ENCODE measurements at regions not wholly inside any gene's neighbourhood (a gene's known extent, or its start where the extent isn't known, plus 50 kb on each side); places are given as distances from the start of the nearest gene placed in this dataset.

DNA sequence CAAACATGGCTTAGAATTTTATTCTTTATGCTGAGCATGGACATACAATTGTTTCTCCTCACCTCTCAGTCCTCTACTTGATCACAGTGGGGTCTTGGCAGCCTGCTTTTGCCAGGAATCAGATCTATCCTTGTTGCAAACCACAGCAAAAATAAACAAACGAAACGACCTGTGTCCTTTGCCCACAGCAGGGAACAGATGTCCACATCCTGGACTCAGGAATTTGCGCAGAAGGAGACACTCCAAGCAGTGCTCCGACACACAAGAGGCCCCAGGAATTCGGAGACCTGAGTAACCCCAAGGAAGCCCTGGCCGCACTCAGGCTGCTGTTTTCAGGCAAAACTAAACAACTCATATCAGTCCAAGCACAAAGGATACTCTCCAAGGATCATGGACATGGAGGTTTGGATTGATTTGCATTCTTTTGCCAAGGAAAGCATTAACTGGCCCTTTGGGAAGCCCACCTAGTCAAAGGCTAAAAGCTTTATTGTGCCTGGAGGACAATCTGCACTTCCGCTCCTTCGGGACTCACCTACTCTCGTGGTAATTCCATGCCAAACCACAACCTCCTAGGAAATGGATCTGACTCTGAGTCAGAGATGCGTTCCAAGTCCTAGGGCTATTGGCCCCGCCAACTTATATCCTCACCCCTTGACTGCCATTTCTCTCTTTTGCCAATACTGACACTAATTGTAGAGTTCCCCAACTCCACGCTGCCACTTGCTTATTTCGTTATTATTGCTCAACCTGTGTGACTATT lies 271.1 kb upstream of the CDH11 start:
- no peaks in the 10 kb centered on the region for H3K36me3 ChIP-seq
- DNase-seq (ENCODE audit: low spot score in 2 of 2): no peak
- intact Hi-C loops (cut with DNase I; ENCODE audit: low total_unique reads): no loop called here
- no peak overlapping the region for H3K27ac ChIP-seq
- H3K4me3 ChIP-seq: no peak overlapping the region
- H3K9me3 ChIP-seq: peaks cover 0 to 4% of the 10 kb centered on the region in 2 donors
- TF ChIP-seq POLR2A (IDR thresholded peaks at IDR 0.05) (no peak), POLR2AphosphoS5 (IDR thresholded peaks at IDR 0.05) (no peak)
- TF ChIP-seq, protein P1, sequence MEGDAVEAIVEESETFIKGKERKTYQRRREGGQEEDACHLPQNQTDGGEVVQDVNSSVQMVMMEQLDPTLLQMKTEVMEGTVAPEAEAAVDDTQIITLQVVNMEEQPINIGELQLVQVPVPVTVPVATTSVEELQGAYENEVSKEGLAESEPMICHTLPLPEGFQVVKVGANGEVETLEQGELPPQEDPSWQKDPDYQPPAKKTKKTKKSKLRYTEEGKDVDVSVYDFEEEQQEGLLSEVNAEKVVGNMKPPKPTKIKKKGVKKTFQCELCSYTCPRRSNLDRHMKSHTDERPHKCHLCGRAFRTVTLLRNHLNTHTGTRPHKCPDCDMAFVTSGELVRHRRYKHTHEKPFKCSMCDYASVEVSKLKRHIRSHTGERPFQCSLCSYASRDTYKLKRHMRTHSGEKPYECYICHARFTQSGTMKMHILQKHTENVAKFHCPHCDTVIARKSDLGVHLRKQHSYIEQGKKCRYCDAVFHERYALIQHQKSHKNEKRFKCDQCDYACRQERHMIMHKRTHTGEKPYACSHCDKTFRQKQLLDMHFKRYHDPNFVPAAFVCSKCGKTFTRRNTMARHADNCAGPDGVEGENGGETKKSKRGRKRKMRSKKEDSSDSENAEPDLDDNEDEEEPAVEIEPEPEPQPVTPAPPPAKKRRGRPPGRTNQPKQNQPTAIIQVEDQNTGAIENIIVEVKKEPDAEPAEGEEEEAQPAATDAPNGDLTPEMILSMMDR (IDR thresholded peaks at IDR 0.05): no peak
- H3K27me3 ChIP-seq: no peaks in the 10 kb centered on the region
- H3K4me1 ChIP-seq: no peaks in the 10 kb centered on the region

DNA sequence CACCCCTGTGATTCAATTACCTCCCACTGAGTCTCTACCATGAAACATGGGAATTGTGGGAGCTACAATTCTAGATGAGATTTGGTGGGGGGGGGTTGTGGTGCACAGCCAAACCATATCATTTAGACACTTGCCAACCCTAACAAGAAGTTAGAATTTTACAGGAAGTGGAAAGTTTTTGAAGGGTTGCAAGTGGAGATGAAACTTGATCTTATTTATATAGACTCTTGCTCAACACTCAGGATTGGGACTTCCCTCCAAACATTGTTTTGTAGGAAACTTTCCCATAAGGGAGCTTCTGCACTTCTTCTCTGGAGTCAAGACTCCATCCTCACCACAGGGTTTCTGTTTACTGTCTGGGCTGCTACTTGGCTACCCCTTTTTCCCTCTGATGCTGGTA lies 266.7 kb upstream of the CDH11 start:
- no peak for DNase-seq (ENCODE audit: low spot score in 2 of 2)

DNA sequence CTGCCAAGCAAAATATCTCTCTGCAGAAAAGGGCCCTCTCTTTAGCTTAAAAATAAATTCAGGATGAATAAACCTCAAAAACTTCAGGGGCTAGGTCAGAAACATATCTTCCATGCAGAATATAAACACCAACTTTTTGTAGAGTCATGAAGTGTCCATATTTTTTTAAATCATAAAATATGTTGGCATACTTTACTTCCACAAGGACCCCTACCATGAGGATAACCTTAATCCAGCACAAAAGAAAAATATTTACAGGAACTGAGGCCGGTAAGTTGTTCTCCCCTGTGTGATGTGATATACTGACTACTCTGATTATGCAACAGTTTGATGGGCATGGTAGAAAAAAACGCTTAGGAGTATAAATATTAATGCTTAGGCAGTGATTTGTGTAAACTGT lies 264.8 kb upstream of the CDH11 start:
- Histone ChIP-seq H3K9me3 (no peaks in the 10 kb centered on the region), H3K27ac (no peak overlapping the region), H3K27me3 (no peaks in the 10 kb centered on the region), H3K36me3 (no peaks in the 10 kb centered on the region), H3K4me3 (no peak overlapping the region), H3K4me1 (no peaks in the 10 kb centered on the region)
- TF ChIP-seq, protein P1 (IDR thresholded peaks at IDR 0.05): no peak
- TF ChIP-seq POLR2AphosphoS5 (IDR thresholded peaks at IDR 0.05) (no peak), POLR2A (IDR thresholded peaks at IDR 0.05) (no peak)
- DNase-seq (ENCODE audit: low spot score in 2 of 2): no peak
- intact Hi-C loops (cut with DNase I; ENCODE audit: low total_unique reads): no loop called here

More for the DNA sequence above, 266.7 kb upstream of the CDH11 start:
- intact Hi-C loops (cut with DNase I; ENCODE audit: low total_unique reads): no loop called here
- Histone ChIP-seq H3K36me3 (no peaks in the 10 kb centered on the region), H3K4me1 (no peaks in the 10 kb centered on the region), H3K9me3 (peaks cover 0 to 4% of the 10 kb centered on the region in 2 donors), H3K27me3 (no peaks in the 10 kb centered on the region), H3K4me3 (no peak overlapping the region), H3K27ac (no peak overlapping the region)
- TF ChIP-seq POLR2AphosphoS5 (IDR thresholded peaks at IDR 0.05) (no peak), POLR2A (IDR thresholded peaks at IDR 0.05) (no peak)
- TF ChIP-seq, protein P1 (IDR thresholded peaks at IDR 0.05): no peak

DNA sequence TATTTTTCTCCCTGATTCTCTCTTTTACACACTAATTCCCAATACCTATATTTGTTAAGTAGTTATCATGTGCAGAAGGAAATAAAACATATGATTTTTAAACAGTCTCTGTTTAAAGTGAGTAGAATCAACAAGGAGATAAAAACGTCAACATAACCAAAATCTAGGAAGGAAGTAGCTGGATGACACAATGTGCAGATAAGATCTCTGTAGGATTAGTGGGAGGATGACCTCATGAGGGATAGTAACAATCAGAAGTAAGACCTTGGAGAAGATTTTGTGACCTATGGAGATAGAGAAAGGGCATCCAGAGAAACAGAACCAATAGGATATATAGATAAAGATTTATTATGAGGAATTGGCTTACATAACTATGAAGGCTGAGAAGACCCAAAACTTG lies 262.6 kb upstream of the CDH11 start:
- no peak overlapping the region for H3K27ac ChIP-seq
- no peaks in the 10 kb centered on the region for H3K9me3 ChIP-seq
- H3K4me1 ChIP-seq: no peaks in the 10 kb centered on the region
- no peak overlapping the region for H3K4me3 ChIP-seq
- intact Hi-C loops (cut with DNase I; ENCODE audit: low total_unique reads): no loop called here
- no peak for DNase-seq (ENCODE audit: low spot score in 2 of 2)
- H3K36me3 ChIP-seq: no peaks in the 10 kb centered on the region
- H3K27me3 ChIP-seq: no peaks in the 10 kb centered on the region
- TF ChIP-seq, protein P1 (IDR thresholded peaks at IDR 0.05): no peak
- TF ChIP-seq POLR2A (IDR thresholded peaks at IDR 0.05) (no peak), POLR2AphosphoS5 (IDR thresholded peaks at IDR 0.05) (no peak)

DNA sequence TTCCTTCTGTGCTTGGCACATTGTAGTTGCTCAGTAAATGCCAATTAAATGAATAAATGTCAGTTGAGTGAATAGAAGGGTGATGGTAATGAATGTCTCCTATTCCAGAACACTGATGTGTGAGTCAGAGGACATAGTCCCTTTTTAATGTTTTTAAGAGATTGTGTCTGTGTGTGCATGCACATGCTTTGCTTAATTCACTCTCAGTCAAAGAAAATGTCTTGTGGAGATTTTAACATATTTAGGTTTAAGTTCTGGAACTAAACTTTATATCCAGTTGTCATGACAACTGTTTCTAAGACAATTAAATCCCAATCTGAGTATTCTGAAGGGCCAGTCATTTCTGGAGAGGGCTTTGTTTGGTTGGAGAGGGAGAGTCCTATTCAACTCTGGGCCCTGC lies 255.3 kb upstream of the CDH11 start:
- DNase-seq (ENCODE audit: low spot score in 2 of 2): no peak
- TF ChIP-seq POLR2A (IDR thresholded peaks at IDR 0.05) (no peak), POLR2AphosphoS5 (IDR thresholded peaks at IDR 0.05) (no peak)
- TF ChIP-seq, protein P1 (IDR thresholded peaks at IDR 0.05): no peak
- no peaks in the 10 kb centered on the region for H3K9me3 ChIP-seq
- no peaks in the 10 kb centered on the region for H3K4me1 ChIP-seq
- no peak overlapping the region for H3K4me3 ChIP-seq
- H3K36me3 ChIP-seq: no peaks in the 10 kb centered on the region
- intact Hi-C loops (cut with DNase I; ENCODE audit: low total_unique reads): no loop called here
- H3K27ac ChIP-seq: no peak overlapping the region
- no peaks in the 10 kb centered on the region for H3K27me3 ChIP-seq

Data from breast epithelium (tissue), 4 donors.